HG03097 (cell line): ENCODE measurements at regions not wholly inside any gene's neighbourhood (a gene's known extent, or its start where the extent isn't known, plus 50 kb on each side); places are given as distances from the start of the nearest gene placed in this dataset.

Experiments
- ATAC-seq: cut with Tn5 transposase; IDR thresholded peaks from one replicate; pipeline ENCODE4 v1.9.1; 2021; ENCODE audit not compliant: unreplicated experiment, low FRiP score

DNA sequence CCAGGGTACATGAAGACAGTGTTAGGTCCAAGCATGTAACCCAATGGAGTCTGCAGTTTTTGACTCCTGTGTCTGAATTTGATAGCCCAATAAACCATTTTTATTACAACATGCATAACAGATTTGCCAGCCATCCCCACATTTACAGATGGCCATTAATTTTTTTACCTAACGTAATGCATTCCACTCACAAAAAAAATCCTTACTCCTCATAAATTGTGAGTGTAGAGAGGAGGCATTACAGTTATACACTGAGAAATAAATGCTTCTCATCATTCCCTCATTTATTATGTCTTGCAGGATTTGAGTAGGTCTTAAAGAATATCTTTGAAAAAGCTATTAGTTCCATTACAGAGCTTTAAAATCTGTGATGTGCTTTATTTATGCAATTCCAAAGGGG is 193.8 kb downstream of the CMPK2 start:
- ATAC-seq: no peak

DNA sequence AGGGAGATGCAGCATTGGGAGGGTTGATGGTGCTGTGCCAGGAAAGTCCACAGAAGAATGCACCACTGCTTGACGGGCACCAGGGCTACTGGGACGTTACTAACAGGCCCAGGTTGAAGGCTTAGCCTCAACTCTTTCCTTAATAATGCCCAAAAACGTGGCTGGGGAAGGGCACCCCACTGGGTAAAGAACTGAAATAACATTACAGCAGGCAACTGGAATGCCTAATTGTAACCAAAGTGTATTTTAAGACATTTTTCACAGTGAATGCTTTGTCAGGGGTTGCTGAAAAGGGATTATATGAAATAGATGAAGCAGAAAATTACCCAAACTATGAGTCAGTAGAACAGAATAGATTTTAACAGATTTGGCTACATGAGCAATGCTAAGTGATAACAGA is 191.3 kb downstream of the CMPK2 start:
- ATAC-seq: no peak

DNA sequence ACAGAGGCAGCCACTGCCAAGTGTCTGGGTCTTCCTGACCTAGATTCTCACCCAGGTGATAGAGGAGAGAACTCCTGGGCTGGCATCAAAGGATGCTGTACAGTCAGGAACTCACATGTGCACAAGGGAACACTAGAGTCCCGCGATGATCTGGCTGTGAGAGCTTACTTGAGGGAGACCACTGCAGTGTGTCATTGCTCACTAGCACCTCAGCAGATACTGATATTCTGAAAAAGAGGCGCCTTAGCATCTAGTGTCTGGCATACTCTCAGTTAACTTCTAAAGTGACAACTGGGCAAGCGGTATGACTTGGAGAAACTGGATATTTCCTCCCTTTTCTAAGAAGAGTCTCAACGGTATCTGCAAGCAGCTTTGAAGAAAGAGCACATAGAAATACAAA is 189.9 kb downstream of the CMPK2 start:
- no peak for ATAC-seq

DNA sequence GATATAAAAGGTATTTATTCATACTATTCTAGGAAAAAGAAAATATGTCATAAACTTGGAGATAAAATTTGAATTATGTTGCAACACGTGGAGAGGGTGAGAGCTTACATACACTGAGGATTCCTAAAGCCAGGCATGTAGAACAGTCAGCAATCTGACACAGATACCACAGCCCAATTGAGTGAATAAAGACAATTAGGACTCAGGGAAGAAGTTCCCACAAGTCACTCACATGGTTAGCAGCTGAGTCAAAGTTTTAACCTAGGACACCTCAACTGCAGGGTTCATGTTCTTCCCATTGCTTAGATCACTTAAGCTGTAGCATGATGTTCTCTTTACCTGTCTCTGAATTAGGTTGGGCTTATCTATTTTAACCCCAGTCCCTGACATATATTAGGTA is 189.5 kb downstream of the CMPK2 start:
- ATAC-seq: no peak

DNA sequence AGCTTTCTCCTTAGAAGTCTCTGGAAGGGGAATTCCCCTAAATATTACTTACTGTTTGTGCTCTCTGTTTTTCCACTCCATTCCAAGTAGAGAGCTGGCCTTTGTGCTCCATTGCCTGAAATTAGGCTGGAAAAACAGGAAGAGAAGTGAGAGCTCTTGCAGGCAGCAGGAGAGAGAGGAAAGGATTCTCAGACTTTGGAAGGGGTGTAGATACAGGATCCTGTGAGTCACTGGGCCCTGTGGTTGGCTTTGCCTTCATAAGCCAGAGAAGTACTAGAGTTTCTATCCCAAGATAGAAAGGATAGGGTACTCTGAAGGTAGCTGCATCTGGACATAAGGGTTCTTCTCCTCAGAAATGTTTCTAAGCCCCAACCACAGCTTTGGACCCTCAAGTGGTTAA is 188.9 kb downstream of the CMPK2 start:
- no peak for ATAC-seq

DNA sequence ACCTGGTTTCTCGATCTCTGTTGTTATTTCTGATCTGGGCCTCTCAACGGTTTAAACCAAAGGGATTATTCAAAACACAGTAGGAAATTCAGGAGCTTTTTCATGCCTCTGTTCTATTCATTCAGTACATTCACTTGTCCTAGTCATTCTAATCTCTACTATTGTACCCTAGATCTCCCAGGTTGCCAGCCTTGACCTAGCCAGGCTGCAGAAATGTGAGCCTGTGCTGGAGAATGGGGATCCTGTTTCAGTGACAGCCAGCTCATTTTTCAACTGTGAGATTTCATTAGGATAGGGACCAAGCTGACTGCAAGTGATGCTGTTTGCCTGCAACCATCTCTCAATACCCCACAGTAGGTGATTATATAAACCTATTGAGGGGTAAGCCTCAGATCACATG is 186.2 kb downstream of the CMPK2 start:
- no peak for ATAC-seq

DNA sequence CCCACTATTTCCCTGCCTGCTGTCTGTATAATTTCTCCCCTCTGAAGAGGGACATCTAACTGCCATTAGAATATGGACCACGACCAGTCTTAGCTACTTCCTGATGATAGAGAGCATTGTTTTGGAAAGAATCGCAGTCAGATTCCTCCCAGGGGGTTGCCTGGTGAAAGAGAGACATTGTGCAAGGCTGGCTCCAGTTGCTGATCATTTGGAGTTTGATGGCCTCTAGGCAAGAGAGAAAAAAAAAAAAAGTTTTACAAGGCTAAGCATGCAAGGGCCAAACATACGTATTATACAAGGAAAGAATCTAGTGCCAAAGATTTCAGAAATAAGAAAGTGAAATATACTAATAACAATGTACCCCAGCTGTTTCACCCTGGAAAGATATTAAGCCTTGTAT is 182.2 kb downstream of the CMPK2 start:
- no peak for ATAC-seq

DNA sequence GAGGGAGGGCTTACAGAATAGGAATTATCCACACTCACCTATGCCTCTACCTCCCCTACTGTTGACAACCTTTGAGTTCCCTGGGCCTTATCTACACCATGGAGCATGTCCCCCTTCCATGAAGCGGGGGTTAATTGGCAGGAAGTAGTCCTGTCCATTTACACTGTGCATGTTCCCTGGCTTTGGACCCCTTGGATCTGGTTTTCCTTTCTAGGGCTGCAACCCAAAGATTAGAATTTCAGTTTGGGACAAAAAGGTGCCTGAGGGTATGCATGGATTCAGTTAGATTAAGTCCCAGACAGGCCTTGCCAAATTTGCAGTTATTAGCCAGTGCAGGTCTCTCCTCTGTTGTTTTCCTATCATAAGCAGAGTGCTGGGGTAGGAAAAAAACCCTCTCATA is 180.3 kb downstream of the CMPK2 start:
- no peak for ATAC-seq

DNA sequence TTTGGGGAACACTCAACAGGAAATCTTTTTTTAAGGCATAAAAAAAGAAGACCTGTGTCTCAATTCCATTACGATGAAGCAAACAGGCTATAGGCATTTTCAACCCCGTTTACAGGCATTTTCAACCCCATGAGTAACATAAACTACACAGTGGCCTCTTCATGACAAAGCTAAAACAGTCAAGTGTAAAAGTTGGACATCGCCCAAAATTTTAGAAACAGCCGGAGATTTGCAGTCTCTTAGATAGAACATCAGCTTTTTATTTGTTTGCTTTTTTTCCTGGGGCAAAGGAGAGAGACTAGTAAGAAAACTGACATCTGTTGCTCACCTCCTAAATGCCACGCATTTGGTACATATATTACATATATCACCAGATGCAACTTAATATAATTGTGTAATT is 173.7 kb downstream of the CMPK2 start:
- no peak for ATAC-seq

DNA sequence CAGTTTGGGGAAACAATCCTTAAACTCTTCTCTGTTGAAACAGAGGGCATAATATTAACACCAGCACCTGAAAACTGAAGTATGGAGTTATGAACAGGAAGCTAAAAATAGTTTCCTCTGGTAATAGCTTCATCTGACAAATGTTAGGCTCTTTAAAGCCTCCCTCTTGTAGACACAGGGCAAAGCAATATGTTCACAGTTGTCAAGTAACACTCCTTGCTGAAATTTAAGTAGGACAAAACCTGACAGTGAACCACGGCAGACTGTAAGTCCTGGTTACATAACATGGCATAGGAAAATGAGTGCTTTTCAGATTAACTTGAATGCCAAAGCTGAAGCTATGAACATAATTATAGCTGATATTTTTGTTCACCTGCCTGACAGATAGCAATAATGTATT is 172.9 kb downstream of the CMPK2 start:
- no peak for ATAC-seq

DNA sequence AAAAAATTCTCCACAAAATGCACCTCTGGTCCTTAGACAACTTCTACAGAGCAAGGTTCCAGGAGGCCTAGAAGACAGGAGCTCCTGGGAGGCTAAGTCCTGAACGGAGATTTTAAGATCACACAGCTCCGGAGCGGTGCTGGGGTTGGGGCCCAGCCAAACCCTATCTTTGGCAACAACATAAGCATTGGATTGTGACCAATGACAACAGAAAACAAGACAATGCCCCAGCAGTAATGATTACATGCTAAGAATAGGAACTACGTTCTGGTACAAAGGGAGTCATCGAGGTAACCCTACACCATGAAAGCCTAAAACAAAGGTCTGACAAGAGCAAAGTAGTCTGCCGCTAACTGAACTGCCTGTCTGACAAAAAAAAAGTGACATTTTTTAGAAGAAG is 171.2 kb downstream of the CMPK2 start:
- ATAC-seq: no peak

DNA sequence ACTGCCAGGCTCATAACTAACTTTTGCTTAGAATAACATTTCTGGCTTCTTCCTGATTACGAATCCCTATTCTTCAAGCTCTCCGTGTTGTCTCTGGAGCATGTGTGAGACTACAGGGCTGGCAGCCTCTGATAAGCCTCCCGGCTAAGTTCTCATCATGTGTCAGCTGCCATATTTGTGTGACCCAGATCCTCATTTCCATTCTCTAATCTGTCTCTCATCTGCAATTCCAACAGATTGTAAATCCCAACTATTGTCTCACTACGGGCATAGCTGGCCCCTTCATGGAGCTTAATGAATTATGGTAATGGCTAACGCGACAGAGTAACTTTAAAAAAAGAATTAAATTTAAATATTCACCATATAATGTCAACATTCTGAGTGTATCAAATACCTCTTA is 165.4 kb downstream of the CMPK2 start:
- ATAC-seq: no peak

DNA sequence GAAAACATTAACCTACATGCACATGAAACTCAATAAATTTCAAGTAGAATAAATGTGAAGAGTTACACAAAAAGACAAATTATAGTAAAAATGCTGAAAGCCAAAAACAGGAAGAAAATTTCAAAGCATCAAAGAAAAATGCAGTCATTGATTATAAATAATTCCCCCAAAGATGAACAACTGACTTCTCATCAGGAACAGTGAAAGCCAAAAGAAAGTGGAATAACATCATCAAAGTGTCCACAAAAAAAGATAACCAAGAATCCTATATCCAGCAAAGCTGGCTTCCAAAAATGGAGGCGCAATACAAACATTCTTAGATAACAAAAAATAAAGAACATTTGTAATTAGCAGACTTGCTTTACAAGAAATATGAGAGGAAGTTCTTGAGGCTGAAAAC is 161.6 kb downstream of the CMPK2 start:
- no peak for ATAC-seq

DNA sequence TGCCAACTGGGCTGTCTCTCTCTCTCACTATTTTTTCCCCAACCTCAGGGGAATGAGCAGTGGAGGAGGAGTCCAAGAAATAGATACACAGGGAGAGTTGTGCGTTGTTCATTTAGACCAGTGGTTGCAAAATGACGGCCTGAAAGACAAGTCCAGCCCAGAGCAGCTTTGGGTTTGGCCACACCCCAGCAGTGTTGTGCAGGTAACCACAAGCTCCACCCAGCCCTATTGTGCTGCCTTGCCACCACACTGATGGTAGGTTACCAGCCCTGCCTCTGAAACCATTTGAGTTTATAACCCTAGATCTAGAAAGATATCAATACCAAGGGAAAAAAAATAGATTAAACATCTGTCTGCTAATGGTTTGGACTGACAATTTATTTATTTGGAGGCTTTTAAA is 144.3 kb downstream of the CMPK2 start:
- no peak for ATAC-seq

DNA sequence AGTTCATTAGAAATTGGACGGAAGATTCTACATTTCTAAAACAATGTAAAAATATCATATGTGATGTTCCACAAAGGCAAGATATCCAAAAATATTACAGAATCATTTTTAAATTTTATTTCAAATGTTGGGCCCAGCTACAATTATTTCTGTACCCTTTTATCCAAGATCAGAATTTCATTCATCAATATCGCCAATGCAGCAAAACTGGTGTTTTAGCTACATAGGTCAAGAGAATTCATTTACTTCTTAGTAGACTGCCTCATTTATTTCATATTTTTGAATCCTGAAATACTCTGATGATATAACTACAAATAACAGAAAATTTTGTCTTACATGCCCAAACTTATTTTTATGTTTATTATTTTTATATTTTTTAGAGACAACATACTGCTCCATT is 143.1 kb downstream of the CMPK2 start:
- ATAC-seq: no peak

DNA sequence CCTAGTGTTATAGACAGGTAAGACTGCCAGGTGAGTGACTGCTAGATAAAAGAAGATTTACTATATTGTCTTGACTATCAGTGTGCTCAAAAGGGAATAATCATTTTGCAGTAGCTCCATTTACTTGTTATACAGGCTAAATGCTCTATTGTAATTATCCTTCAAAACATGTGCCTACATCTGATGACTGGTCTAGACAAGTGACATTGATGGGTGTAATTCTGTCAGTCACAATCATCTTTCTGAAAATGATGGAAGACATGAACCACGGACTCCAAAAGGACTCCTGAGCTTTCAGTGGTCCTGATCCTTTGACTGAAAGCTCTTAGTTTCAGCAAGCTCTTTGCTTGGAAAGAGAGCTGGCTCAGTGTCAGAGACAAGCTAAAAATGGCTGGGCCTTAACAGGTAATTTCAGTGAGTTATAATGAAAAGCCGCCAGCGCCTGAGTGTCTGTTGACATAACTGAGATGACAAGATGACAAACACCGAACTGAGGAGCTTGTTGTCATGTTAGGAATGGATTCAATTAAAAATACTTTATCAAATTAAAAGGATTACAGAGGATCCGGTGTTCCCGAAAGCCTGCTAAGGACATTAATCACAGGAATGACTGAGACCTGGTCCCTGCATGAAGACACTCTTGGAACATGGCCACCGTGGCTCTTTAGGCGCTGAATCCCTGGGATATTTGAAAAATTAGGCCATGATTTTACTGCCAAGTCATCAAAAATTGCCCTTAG is 141.7 kb downstream of the CMPK2 start:
- no peak for ATAC-seq

DNA sequence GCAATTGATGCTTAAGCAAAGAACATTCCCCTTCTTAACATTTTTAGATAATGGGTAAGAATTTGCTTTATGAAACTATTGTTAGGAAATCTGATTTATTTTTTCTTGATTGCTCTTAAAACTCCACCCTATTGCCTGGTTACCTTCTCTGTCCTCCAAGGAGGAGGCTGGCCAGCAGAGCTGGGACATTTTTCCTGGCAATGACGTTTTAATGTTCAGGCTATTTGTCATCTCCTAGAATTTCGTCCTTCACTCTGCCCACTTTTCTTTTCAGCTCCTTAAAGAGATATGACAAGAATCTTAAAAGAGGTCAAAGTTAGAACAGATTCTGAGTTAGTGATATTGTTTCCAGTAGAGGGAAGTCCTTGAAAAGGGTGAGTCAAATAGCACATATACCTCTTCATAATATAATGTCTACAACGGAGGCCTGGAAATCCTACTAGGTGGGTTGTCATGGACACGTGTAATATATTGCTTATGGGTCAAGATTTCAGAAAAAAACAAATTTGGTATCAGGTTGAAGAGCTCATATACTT is 141.0 kb downstream of the CMPK2 start:
- ATAC-seq: no peak

DNA sequence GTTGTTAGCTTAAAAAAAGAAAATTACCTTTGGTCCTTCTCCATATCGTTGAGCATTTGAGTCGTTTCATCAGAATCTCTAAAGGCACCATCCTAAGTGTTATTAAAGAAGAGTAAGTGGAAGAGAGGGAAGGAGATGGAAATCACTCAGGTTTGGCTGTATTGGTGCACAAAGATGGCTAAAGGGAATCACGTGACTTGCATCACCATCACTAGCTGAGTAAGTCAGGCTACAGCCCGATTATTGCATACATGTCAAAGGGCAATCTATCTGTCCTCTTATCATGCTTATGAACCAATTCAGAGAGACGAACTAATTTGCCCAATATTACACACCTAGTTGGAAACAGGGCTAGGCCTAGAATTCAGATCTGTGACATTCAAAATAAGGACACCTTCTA is 137.6 kb downstream of the CMPK2 start:
- ATAC-seq: no peak

DNA sequence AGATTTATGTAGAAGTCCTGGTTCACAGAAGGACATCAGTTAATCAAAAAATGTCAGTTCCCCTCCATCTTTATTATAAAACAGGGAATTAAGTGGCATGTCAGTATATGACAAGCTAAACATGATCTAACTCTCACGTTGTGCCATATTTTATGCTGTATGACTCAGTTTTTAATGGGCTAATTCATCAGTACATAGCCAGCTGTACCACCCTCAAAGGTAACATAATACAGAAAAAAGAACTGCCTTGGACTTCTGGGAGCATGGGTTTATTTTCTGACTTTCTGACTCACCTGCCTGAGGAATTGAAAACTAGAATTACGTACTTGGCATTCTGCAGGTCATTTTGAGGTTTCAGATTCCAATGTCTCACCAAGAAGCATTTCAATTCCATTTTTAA is 135.7 kb downstream of the CMPK2 start:
- ATAC-seq: no peak

DNA sequence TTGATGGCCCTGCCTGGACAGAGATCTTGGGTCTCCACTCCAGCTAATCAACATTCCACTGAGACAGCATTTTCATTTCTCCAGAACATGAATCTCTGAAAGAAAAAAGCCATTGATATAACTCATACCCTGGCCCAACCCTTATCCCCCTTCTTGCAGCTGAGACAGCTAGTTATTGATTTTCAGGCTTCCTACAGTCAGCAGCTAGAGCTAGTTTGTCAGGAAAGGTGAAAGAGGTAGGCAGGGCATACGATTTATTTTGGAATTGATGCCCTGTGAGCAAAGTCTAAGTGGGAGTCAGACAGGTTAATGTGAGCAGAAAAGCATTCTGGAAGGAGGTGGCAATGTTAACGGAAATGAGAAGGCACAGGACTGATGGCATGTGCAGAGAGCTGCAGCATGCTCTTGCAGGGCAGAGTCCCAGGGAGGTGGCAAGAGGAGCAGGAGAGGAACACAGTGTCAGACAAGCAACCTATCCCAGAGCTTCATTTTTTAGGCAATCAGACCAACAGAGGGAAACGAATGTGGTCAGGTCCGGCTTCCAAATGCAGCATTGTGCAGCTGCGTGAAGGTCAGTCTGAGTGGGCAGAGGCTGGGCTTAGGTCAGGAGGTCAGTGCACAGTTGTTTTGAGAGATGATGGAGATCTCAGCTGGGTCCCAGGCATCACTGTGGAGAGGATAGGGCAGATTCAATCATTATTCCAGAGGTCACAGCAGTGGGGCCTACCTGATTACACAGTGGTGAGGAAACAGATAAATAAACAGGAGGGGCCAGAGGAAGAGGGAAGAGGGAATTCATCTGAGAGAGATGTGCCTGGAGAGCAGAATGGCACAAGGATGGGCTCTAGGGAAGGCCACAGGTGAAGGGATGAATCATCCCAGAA is 134.8 kb downstream of the CMPK2 start:
- ATAC-seq: no peak

DNA sequence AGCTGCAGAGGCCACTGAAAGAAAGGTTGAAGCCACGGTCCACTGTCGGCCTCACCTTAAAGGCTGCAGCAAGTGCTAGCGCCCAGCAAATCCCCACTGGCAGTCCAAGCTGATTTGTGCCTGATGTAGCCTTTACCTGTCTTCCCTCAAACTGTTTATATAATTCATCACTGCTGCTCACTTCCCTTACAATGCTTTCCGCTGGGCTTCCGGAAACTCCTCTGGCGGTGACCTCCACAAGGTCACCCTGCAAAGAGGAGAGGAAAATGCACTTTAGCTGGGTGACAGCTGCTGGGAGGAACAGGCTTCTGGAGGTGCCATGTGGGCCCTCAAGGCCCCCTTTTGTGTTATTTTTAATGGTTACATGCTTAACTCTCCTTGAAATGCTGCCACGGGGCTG is 126.2 kb downstream of the CMPK2 start:
- no peak for ATAC-seq

DNA sequence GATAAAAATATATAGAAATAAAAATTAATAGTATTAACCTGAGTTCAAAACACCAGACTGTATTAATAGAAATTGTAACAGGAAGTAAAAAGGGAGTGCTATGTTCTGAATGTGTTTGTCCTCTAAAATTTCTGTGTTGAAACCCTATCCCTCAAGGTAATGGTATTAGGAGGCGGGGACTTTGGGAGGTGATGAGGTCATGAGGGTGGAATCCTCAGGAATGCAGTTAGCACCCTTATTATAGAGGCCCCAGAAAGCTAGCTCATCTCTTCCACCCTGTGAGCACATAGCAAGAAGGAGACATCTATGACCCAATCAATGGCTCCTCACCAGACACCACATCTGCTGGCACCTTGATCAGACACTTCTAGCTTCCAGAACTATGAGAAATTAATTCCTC is 124.5 kb downstream of the CMPK2 start:
- no peak for ATAC-seq
